H1 (cell line): ENCODE measurements at regions not wholly inside any gene's neighbourhood (a gene's known extent, or its start where the extent isn't known, plus 50 kb on each side); places are given as distances from the start of the nearest gene placed in this dataset.

Source experiments
- CREB1 ChIP-seq: IDR thresholded peaks from 2 replicates; pipeline ENCODE4 v1.6.1; 2012; ENCODE audit warnings: inconsistent platforms
- CTBP2 ChIP-seq: IDR thresholded peaks from 2 replicates; pipeline ENCODE4 v1.7.0; 2011; ENCODE audit warnings: borderline replicate concordance, mild to moderate bottlenecking, moderate library complexity, mixed read lengths, low read length; ENCODE audit not compliant: insufficient read depth, insufficient read length
- SIX5 ChIP-seq: IDR thresholded peaks from 2 replicates; pipeline ENCODE4 v1.6.1; 2011; ENCODE audit warnings: mild to moderate bottlenecking, low read depth, low read length
- TF ChIP-seq, protein P1 (sequence below), 3 experiments: IDR thresholded peaks; 1 replicate in 2 of 3; 2 replicates in 1 of 3; pipeline versions ENCODE4 v1.5.1 to v1.6.1; 2011; ENCODE audit warnings: low read length in 3 of 3, mild to moderate bottlenecking in 3 of 3, inconsistent platforms in 2 of 3, low read depth in 1 of 3, moderate library complexity in 1 of 3; ENCODE audit not compliant: insufficient read depth in 1 of 3; ENCODE audit errors: control extremely low read depth in 1 of 3
- TF ChIP-seq, protein P2 (sequence below): IDR thresholded peaks from 2 replicates; pipeline ENCODE4 v1.6.1; 2012; ENCODE audit warnings: inconsistent platforms

- TF ChIP-seq CTBP2 (no peak), CREB1 (no peak), SIX5 (no peak)
- TF ChIP-seq, protein P1, sequence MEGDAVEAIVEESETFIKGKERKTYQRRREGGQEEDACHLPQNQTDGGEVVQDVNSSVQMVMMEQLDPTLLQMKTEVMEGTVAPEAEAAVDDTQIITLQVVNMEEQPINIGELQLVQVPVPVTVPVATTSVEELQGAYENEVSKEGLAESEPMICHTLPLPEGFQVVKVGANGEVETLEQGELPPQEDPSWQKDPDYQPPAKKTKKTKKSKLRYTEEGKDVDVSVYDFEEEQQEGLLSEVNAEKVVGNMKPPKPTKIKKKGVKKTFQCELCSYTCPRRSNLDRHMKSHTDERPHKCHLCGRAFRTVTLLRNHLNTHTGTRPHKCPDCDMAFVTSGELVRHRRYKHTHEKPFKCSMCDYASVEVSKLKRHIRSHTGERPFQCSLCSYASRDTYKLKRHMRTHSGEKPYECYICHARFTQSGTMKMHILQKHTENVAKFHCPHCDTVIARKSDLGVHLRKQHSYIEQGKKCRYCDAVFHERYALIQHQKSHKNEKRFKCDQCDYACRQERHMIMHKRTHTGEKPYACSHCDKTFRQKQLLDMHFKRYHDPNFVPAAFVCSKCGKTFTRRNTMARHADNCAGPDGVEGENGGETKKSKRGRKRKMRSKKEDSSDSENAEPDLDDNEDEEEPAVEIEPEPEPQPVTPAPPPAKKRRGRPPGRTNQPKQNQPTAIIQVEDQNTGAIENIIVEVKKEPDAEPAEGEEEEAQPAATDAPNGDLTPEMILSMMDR (IDR thresholded peaks at IDR 0.05; ENCODE audit: control extremely low read depth in 1 of 3, insufficient read depth in 1 of 3, low read depth in 1 of 3, low read length in 3 of 3) = no peak
- TF ChIP-seq, protein P2, sequence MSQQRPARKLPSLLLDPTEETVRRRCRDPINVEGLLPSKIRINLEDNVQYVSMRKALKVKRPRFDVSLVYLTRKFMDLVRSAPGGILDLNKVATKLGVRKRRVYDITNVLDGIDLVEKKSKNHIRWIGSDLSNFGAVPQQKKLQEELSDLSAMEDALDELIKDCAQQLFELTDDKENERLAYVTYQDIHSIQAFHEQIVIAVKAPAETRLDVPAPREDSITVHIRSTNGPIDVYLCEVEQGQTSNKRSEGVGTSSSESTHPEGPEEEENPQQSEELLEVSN = no peak
Observed at GRCh38 chr18:27577752-27578151, 392.6 kb upstream of the CHST9 start.
